Suprapubic skin (tissue), 4 donors: ENCODE measurements at regions not wholly inside any gene's neighbourhood (a gene's known extent, or its start where the extent isn't known, plus 50 kb on each side); places are given as distances from the start of the nearest gene placed in this dataset.

Experiments
- CTCF ChIP-seq, 2 donors: fragments of 200-600 bp in 1 of 2; fragments of 450-650 bp in 1 of 2; sonication (generic) in 1 of 2; IDR thresholded peaks; one replicate each; pipeline ENCODE4 v1.5.1; 2016 to 2019; ENCODE audit warnings: antibody characterized with exemption in 2 of 2, mild to moderate bottlenecking in 1 of 2, moderate library complexity in 1 of 2
- EP300 ChIP-seq: sonication (generic); formaldehyde crosslinking; IDR thresholded peaks from one replicate; pipeline ENCODE4 v1.6.1; 2017; ENCODE audit warnings: antibody characterized with exemption
- POLR2A ChIP-seq, 2 donors: fragments of 450-650 bp; IDR thresholded peaks; one replicate each; pipeline ENCODE4 v1.6.1; 2017; ENCODE audit warnings: antibody characterized with exemption in 2 of 2, mild to moderate bottlenecking in 2 of 2, moderate library complexity in 2 of 2
- POLR2AphosphoS5 ChIP-seq, 3 donors: sonication (generic); formaldehyde crosslinking; IDR thresholded peaks; one replicate each; pipeline ENCODE4 v1.6.1; 2017; ENCODE audit warnings: antibody characterized with exemption in 3 of 3

GRCh38 chr6:101116337-101116736 lies 235.2 kb upstream of the ASCC3 start:
- TF ChIP-seq POLR2AphosphoS5 (IDR thresholded peaks at IDR 0.05) (no peak), CTCF (IDR thresholded peaks at IDR 0.05) (no peak), EP300 (no peak), POLR2A (IDR thresholded peaks at IDR 0.05) (no peak)
